ENCODE measurements at regions not wholly inside any gene's neighbourhood (a gene's known extent, or its start where the extent isn't known, plus 50 kb on each side); places are given as distances from the start of the nearest gene placed in this dataset.

GRCh38 chr9:1446671-1447070 is 396.5 kb downstream of the DMRT2 start:
- Histone ChIP-seq H4K20me1 (replicated peaks; ENCODE audit: insufficient read depth) (no peaks in the 10 kb centered on the region), H3K27me3 (ENCODE audit: insufficient read depth) (no peaks in the 10 kb centered on the region), H3K9me2 (ENCODE audit: insufficient read depth) (no peaks in the 10 kb centered on the region), H3K79me2 (replicated peaks; ENCODE audit: insufficient read depth) (no peaks in the 10 kb centered on the region), H3K27ac (ENCODE audit: low read depth) (no peak overlapping the region), H2AFZ (no peak overlapping the region), H3F3A (replicated peaks; ENCODE audit: low read depth) (no peaks in the 10 kb centered on the region), H3K36me3 (ENCODE audit: insufficient read depth) (no peaks in the 10 kb centered on the region), H3K4me1 (ENCODE audit: insufficient read depth) (no peaks in the 10 kb centered on the region), H3K4me3 (no peak overlapping the region), H3K4me2 (no peak overlapping the region)
- H3K27me3 Mint-ChIP-seq (ENCODE audit: insufficient read depth, low read depth, poor library complexity): no peaks in the 10 kb centered on the region
- no peaks in the 10 kb centered on the region for H3K36me3 Mint-ChIP-seq (ENCODE audit: low read depth)
- H3K27ac Mint-ChIP-seq: no peak overlapping the region
- ATAC-seq (no peak), DNase-seq (ENCODE audit: low spot score) (no peak)
- H3K9me3 Mint-ChIP-seq: no peaks in the 10 kb centered on the region; the same call in 2 of the 3 replicates
- no peak overlapping the region for H3K4me3 Mint-ChIP-seq
- no peaks in the 10 kb centered on the region for H3K4me1 Mint-ChIP-seq
- no peak for TF ChIP-seq POLR2AphosphoS5 (IDR thresholded peaks at IDR 0.05; ENCODE audit: low read depth)
- no peak for TF ChIP-seq ZNF331 (CRISPR knock-in tag; IDR thresholded peaks at IDR 0.05; ENCODE audit: low read depth)
- TF ChIP-seq NANOG (IDR thresholded peaks at IDR 0.05; ENCODE audit: borderline replicate concordance): no peak
- TF ChIP-seq CTCF (conservative IDR thresholded peaks at IDR 0.05; ENCODE audit: low read depth in 2 of 2): no peak
- no peak for TF ChIP-seq EZH2phosphoT487 (IDR thresholded peaks at IDR 0.05; ENCODE audit: unreplicated experiment)
- TF ChIP-seq EZH2 (IDR thresholded peaks at IDR 0.05; ENCODE audit: low read depth, unreplicated experiment): no peak
- TF ChIP-seq REST (IDR thresholded peaks at IDR 0.05; ENCODE audit: unreplicated experiment): no peak
- no peak for TF ChIP-seq ZNF462 (CRISPR knock-in tag; IDR thresholded peaks at IDR 0.05)
- TF ChIP-seq ETS1 (IDR thresholded peaks at IDR 0.05): no peak

All from GM23338 (cell line).